Adrenal gland (tissue), 5 donors: ENCODE measurements at regions not wholly inside any gene's neighbourhood (a gene's known extent, or its start where the extent isn't known, plus 50 kb on each side); places are given as distances from the start of the nearest gene placed in this dataset.

Experiments used
- CTCF ChIP-seq, 6 experiments: fragments of 450-650 bp in 4 of 6; fragments of 200-600 bp in 2 of 6; sonication (generic) in 1 of 6; IDR thresholded peaks; 1 replicate in 5 of 6; 2 replicates in 1 of 6; pipeline versions ENCODE4 v1.5.1 to v1.8.0; 2016 to 2021; ENCODE audit warnings: antibody characterized with exemption in 6 of 6, mild to moderate bottlenecking in 2 of 6, moderate library complexity in 1 of 6
- POLR2A ChIP-seq, 2 donors: fragments of 450-650 bp; IDR thresholded peaks; one replicate each; pipeline ENCODE4 v1.6.1; 2017; ENCODE audit warnings: antibody characterized with exemption in 2 of 2, mild to moderate bottlenecking in 2 of 2, moderate library complexity in 1 of 2
- donor health status: DM: no; HTN: no; CAD: no.

GRCh38 chr18:10147752-10148151, 233.9 kb downstream of the VAPA start:
- no peak for TF ChIP-seq CTCF (IDR thresholded peaks at IDR 0.05)
- TF ChIP-seq POLR2A (IDR thresholded peaks at IDR 0.05) = no peak
